ENCODE measurements at regions not wholly inside any gene's neighbourhood (a gene's known extent, or its start where the extent isn't known, plus 50 kb on each side); places are given as distances from the start of the nearest gene placed in this dataset.

GRCh38 chr16:13306161-13306995 lies 405.0 kb downstream of the SHISA9 start:
- no TSS peak for BruUV-seq (replicated peaks)
- no peak overlapping the region for H3K4me3 ChIP-seq (replicated peaks in 1 of 3; ENCODE audit: insufficient read depth in 1 of 3, low read depth in 2 of 3, low read length in 3 of 3)
- H3K4me1 ChIP-seq (ENCODE audit: insufficient read depth, low read length), result no peaks in the 10 kb centered on the region
- intact Hi-C loops (cut with micrococcal nuclease; ENCODE audit: unreplicated experiment) (no loop called here), in situ Hi-C loops (cut with HindIII; ENCODE audit: extremely low pct_ligation_motif_present, low pct_unique_long_range_greater_than_20kb) (no loop called here)
- TF ChIP-seq ZNF564 (CRISPR knock-in tag; IDR thresholded peaks at IDR 0.05) (no peak), ZNF275 (CRISPR knock-in tag; IDR thresholded peaks at IDR 0.05; ENCODE audit: borderline replicate concordance) (no peak), DRAP1 (CRISPR knock-in tag; IDR thresholded peaks at IDR 0.05) (no peak), PAWR (CRISPR knock-in tag; IDR thresholded peaks at IDR 0.05; ENCODE audit: borderline replicate concordance) (no peak), ELF3 (CRISPR knock-in tag; IDR thresholded peaks at IDR 0.05) (no peak)
- no peaks in the 10 kb centered on the region for H4K20me1 ChIP-seq (ENCODE audit: insufficient read depth, low read length)
- ATAC-seq, result no peak
- H3K9ac ChIP-seq (ENCODE audit: insufficient read depth, low read depth, low read length), result no peak overlapping the region
- H3K4me2 ChIP-seq (ENCODE audit: low read depth, low read length), result no peak overlapping the region
- no peak for FAIRE-seq
- H3K27me3 ChIP-seq (ENCODE audit: control insufficient read depth in 1 of 2, insufficient read depth in 2 of 2, low read length in 2 of 2), result no peaks in the 10 kb centered on the region
- 1% methylated on average over 2 of the region's 2 CpGs for WGBS (ENCODE audit: low lambda C conversion rate)
- no peak for DNase-seq (ENCODE audit: low spot score)
- ChIA-PET POLR2A (no interaction called here), CTCF (ENCODE audit: low intra/inter-chr PET ratio, low total read pairs) (no interaction called here)
- H3K79me2 ChIP-seq (ENCODE audit: insufficient read depth, low read length), result no peaks in the 10 kb centered on the region
- no peak overlapping the region for H2AFZ ChIP-seq (ENCODE audit: low read length)
- H3K9me3 ChIP-seq (ENCODE audit: low read length), result no peaks in the 10 kb centered on the region
- no peaks in the 10 kb centered on the region for H3K36me3 ChIP-seq (replicated peaks in 1 of 2; ENCODE audit: control insufficient read depth in 1 of 2, insufficient read depth in 2 of 2, low read length in 2 of 2)
- H3K27ac ChIP-seq (ENCODE audit: extremely low read length, insufficient read depth, low read length), result no peak overlapping the region

GRCh38 chr16:13307255-13307654 lies 405.9 kb downstream of the SHISA9 start:
- Histone ChIP-seq H3K27me3 (ENCODE audit: control insufficient read depth in 1 of 2, insufficient read depth in 2 of 2, low read length in 2 of 2) (no peaks in the 10 kb centered on the region), H2AFZ (ENCODE audit: low read length) (no peak overlapping the region), H3K4me2 (ENCODE audit: low read depth, low read length) (no peak overlapping the region), H4K20me1 (ENCODE audit: insufficient read depth, low read length) (no peaks in the 10 kb centered on the region), H3K9ac (ENCODE audit: insufficient read depth, low read depth, low read length) (no peak overlapping the region), H3K9me3 (ENCODE audit: low read length) (no peaks in the 10 kb centered on the region), H3K27ac (ENCODE audit: extremely low read length, insufficient read depth, low read length) (no peak overlapping the region), H3K79me2 (ENCODE audit: insufficient read depth, low read length) (no peaks in the 10 kb centered on the region), H3K4me1 (ENCODE audit: insufficient read depth, low read length) (no peaks in the 10 kb centered on the region), H3K36me3 (replicated peaks in 1 of 2; ENCODE audit: control insufficient read depth in 1 of 2, insufficient read depth in 2 of 2, low read length in 2 of 2) (no peaks in the 10 kb centered on the region), H3K4me3 (replicated peaks in 1 of 3; ENCODE audit: insufficient read depth in 1 of 3, low read depth in 2 of 3, low read length in 3 of 3) (no peak overlapping the region)
- no TSS peak for BruUV-seq (replicated peaks)
- in situ Hi-C loops (cut with HindIII; ENCODE audit: extremely low pct_ligation_motif_present, low pct_unique_long_range_greater_than_20kb), result no loop called here
- WGBS (ENCODE audit: low lambda C conversion rate), result 3% methylated on average over 4 of the region's 4 CpGs
- POLR2A ChIA-PET, result no interaction called here
- DNase-seq (ENCODE audit: low spot score) (no peak), FAIRE-seq (no peak), ATAC-seq (no peak)
- CTCF ChIA-PET (ENCODE audit: low intra/inter-chr PET ratio, low total read pairs), result no interaction called here
- intact Hi-C loops (cut with micrococcal nuclease; ENCODE audit: unreplicated experiment), result no loop called here
- TF ChIP-seq PAX8 (CRISPR knock-in tag; IDR thresholded peaks at IDR 0.05; ENCODE audit: borderline replicate concordance), result no peak
- TF ChIP-seq MNT (IDR thresholded peaks at IDR 0.05), result peak; percentile 87
